GM03348 (cell line): ENCODE measurements at regions not wholly inside any gene's neighbourhood (a gene's known extent, or its start where the extent isn't known, plus 50 kb on each side); places are given as distances from the start of the nearest gene placed in this dataset.

ENCODE experiments used
- DNase-seq: peaks from one replicate; pipeline ENCODE4 v3.0.0; 2012; ENCODE audit warnings: low spot score

DNA sequence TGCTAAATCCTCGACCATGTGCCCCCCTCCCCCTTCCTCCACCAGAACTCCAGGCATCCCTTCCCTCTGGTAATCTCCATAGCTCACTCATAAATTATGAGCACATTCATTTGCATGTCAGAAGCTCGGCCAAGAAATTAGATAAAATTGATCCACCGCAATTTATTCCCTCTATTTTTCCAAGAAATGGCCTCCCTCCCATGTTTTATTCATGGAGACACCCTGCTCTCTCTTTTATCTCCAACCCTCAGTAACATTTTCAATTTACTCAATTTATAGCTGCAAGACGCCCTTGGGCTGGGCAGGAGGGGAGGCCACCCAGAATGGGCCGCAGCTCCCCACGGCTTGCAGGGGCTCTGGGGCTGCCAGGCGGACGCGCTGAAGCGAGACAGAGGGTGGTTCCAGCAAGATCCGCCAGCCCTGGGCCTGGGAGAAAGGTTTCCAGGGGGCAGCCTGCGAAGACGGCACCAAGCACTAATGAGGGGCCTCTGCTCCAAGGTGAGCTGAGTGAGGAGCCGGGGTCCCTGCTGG is 54.7 kb upstream of the ZNF423 start:
- no peak for DNase-seq

DNA sequence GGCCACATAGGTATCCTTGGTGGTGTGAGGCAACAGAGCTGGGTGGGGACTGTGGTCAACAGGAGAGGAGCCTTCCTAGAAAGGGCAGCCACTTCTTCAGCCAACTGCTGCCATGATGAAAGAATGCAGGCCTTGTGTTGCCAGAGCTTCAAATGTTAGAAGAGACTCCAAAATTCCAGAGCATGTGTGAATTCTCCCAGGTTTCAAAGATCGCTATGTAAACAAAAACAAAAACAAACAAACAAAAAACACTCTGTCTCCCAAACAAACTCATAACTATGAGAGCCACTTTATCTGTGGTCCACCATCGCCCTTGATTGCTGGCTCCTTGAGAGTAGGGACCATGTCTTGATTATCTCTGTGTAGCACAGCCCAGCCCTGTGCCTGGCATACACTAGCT is 55.5 kb upstream of the ZNF423 start:
- DNase-seq, result no peak

DNA sequence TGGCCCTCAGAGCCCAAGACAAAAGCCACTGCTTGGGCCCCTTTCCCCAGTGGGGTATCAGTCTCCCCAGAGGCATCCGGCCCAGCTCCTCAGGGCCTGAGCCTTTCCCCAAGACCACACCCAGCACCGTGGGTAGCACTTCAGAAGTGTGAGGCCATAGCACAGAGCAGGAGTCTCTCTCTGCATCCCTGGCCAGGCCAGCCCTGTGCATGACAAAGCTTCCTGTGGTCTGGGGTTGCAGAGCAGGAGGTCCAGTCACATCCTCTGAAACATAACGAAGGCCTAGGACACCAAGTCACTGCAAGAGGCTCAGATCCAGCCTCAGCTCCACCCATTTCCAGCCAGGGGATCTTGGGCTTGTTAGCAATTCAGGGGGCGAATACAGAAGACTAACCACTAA is 56.8 kb upstream of the ZNF423 start:
- DNase-seq, result no peak

DNA sequence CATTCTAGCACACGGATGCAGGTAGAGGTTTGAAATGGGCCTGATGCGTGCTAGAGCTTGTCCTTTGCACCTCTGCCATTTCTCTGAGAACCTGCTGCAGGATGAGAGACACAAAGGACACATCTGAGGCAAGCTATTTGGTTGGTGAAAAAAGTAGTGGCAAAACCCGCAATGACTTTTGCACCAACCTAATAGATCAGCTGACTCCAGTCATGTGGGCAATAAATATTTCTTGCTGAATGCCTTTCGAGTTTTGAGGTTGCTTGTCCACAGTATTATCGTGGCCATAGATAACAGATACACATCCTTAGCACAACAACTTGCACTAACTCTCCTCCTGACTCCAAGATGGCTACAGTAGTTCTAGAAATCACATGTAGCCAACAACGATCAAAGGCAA is 57.8 kb upstream of the ZNF423 start:
- DNase-seq, result no peak

DNA sequence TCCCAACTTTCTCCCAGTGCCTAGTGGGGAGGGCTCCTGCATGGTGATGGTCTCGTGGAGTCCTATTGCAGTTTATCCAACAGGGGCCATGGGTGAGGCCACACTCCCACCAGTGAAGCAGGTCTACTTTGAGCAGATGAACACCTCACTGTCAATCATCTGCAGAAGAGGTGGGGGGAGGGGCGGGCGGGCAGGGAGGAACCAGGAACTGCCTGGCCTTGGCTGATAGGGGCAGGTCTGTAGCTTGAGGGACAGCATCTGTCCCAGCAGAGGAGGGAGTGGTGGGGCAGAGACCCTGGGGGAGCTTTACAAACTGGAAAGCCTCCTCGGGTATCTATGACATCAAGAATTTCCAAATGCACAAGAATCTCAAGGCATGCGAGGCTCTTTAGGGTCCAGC is 58.7 kb upstream of the ZNF423 start:
- no peak for DNase-seq

DNA sequence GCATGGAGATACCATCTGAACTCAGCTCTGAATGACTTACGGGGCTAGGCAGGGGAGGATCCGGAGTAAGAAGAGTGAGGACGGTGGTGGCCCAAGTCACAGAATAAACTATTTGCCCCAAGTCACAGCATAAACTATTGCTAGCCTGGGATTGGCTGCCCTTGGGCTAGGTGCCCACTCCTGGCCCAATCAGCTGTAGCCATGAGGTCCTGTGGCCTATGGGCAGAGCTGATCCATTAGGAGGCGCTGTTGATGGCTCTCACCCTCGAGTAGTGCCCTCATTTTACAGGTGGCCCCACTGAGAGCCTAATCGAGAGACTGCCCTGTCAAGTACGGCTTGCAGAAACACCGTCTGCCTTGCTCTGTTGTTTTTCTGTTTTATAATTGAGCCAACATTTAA is 62.3 kb upstream of the ZNF423 start:
- no peak for DNase-seq

DNA sequence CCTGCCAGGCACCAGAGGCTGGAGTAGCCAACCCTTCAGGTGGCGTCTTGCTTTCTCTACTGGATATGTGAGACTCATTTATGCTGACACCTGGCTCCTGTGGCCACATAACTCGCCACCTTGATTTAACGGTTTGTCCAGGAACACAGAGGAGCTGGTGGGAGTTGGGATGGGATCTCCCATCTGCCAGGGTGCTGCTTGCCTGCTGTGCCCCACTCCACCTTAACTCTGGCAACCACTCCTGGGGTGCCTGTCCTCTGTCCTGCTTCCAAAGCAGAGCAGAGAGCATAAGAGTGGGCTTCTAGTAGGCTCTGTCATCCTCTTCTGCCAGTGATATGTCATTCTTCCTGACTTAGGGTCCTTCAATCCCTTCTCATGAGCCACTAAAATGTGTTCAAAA is 63.4 kb upstream of the ZNF423 start:
- DNase-seq, result no peak

DNA sequence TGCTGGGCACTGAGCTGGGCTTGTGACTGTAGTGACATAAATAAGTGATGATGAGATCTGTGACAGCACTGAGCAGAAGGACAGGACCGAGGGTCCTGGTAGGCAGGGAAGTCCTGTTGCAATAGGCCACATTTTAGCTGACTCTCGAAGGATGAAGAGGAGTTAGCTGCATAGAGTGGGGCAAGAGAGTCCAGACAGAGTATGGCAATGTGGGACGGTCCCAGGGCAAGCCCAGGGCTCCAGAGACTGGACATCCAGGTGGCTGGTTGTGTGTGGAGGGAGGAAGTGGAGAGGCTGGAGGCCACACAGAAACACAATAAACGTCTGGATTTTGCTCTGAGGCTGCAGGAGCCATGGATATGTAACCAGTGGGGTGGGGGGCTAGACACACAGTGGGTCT is 64.5 kb upstream of the ZNF423 start:
- DNase-seq, result no peak

DNA sequence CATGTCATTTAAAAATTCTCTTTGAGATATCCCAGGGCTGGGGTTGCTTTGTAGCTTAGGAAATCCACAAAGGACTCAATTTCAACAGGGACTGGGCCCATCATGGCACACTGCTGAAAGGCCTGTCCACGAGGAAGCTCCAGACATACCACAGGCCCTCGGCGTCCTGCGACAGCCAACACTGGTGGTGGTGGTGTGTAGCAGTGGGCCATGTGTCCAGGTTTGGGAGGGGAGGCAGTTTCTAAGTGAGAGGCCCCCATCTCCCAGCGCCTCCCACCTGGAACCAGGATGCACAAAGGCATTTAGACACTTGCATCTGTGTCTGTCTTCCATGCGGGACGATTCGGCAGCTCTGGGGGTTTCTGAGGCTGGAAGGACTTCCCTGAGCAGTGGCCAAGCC is 65.2 kb upstream of the ZNF423 start:
- DNase-seq, result no peak

DNA sequence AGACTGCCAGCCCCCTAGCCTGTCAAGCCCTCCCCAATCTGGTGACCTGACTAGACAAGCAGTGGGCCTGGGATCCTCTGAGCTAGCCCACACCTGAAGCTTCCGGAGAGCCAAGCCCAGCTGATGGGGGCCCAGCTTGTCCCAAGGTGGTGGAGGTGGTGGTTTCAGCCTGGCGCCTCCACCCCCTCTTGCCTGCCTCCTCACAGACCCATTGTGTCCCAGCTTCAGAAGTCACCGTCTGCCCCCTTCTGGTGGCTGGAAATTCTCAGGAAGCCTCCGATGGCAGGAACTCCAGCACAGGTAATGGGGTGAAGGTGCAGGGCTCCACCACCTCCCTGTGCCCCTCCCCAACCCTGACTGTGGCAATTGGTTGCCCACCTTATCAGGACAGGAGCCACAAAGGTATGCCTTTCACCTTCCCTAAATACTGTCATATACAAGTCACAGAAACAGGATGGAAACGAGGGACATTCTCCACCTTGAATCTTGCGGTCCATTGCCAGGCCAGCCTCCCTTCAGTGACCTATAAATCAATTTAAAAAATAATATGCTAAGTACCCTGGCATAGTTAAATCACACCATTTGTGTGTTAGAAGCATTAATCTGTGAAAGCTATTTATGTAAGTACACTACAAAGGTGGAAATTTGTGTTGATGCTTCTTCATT is 66.0 kb upstream of the ZNF423 start:
- DNase-seq, result peak; percentile 60

DNA sequence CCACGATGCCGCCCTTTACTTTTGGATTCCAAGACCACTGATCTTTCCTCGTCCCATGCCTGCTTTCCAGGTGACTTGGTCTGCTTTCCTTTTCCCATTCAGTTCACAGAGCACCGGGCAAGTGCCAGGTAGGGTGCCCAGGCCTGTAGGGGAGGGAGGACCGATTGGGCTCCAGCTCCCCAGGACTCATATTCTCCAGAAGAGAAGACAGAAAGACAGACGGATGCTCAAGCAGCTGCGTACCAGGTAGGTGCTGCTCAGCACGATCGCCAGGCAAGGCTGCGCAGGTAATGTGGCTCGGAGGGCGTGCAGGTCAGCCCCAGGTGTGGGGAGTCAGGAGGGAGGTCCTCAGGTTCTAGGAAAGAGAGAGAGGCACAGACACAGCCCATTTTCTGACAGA is 67.5 kb upstream of the ZNF423 start:
- DNase-seq, result no peak

DNA sequence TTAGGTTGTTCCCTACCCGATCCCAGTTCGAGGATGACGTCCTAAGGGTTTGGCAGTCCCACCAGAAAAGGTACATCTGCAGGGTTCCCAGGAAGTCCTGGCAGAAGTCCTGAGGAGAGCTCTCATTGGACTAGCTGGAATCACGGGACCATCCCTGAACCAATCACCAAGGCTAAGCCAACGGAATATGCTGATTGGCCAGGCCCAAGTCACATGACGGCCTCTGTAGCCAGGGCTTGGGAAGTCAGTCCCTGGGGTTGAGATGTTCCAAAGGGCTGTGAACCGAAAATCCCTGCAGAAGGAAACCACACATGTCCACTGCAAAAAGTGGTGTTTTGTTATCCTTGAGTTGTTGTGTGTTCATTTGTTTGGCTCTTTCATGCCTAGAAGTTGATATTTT is 68.2 kb upstream of the ZNF423 start:
- no peak for DNase-seq

DNA sequence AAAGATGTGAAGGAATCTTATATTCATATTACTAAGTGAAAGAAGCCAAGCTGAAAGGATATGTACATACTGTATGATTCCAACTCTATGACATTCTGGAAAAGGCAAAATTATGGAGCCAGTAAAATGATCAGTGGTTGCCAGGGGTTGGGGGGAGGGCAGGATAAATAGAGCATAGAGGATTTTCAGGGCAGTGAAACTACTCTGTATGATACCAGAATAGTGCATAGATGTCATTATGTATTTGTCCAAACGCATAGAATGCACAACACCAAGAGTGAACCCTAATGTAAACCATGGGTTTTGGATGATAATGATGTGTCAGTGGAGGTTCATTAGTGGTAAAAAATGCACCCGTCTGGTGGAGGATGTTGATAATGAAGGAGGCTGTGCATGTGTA is 71.0 kb upstream of the ZNF423 start:
- DNase-seq, result no peak

DNA sequence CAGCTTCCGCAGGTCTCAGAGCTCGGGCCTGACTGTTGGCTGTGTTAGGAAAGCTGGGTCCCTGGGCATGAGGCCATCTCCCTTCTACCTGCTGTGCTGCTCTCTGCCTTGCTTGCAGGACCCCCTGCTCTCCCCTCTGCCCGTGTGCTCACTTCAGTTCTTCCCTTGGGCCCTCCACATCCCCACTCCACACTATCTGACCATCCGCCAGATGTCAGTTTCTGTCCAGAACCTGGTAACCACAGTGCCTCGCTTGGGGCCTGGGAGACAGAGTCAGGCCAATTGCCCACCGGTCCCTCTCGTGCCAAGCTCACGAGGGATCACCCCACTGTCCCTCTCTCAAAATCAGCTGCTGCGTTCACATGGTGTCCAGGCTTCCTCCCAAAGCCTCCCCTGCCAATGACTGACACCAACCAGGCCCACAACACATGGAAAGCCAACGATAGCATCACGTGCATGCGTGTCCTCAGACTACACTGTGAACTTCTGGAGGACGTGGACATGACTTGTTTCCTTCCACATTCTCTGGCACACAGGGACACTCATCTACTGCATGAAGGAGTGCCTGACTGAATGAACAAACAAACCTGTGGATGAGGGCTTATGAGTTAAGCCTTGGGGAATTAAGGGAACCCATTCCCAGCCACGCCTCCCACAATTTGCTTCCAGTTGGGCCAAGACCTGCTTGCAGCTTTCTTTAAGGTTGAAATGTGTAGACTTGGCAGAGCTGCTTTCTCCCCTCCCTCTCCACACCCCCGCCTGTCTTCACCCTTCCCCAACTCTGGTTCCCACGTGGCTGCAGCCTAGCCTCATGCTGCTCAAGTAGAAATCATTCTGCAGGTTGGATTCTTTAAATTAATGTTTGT is 72.5 kb upstream of the ZNF423 start:
- DNase-seq, result no peak

DNA sequence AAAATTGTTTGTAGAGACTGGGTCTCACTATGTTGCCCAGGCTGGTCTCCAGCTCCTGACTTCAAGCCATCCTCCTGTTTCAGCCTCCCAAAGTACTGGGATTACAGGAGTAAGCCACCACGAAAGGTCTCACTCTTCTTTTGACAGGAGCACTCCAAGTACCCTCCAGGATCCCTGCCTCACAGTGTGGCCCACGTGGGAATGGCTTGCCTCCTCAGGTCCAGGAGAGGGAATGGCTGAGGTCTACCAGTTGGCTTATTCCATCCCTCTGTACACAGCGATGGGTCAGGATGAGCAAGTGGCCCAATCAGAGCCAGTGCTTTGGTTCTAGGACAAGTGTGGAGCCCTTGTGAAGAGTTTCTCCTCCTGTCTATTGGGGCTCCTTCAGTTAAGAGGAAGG is 73.7 kb upstream of the ZNF423 start:
- DNase-seq, result no peak

DNA sequence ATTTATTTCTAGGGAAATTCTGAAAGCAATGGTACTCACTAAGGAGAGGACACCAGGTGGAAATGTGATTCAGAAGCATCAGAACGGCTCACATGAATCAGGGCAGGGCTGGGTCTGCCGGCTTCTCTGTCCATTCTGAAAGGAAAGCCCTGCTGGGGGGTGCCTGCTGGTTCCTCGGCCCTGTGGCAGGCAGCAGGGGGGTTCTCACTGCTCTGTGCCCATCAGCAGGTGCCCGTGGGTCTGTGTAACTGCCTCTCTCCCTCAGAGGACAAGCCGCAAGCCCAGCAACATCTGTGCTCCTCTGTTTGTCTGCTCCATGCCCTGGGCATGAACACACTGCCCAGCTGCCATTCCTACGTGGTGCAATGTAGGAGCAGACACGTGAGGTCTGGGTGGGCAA is 74.9 kb upstream of the ZNF423 start:
- no peak for DNase-seq

DNA sequence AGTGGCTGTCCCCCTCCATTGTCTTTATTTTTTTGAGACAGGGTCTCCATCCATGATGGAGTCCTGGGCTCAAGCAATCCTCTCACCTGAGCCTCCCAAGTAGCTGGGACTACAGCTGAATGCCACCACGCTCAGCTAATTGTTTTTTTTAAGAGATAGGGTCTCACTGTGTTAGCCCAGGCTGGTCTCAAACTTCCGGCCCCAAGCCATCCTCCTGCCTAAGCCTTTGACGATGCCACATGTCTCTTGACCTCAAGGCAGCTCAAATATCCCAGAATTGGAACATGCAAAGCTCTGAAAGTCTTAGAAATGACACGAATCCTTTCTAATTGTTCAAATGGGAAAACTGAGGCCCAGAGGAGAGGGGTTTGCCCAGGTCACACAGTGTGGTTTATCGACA is 75.4 kb upstream of the ZNF423 start:
- no peak for DNase-seq

DNA sequence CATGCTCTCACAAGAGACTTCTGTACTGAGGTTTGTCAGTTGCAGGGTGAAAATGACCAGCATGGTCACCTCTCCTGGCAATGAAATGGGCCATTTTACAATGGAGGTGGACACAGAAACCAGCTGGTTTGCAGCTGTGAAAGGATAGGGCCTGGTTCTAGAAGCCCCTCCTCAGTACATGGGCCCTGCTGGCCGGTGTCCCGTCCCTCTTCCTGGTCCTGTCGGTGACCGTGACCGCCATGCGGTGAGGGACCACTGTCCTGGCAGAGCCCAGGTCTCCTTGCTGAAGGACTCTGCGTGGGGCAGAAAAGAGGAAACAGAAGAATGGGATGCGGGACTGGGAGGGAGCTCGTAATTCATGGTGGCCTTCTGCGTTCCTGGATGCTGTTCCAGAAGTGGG is 76.0 kb upstream of the ZNF423 start:
- DNase-seq, result no peak

DNA sequence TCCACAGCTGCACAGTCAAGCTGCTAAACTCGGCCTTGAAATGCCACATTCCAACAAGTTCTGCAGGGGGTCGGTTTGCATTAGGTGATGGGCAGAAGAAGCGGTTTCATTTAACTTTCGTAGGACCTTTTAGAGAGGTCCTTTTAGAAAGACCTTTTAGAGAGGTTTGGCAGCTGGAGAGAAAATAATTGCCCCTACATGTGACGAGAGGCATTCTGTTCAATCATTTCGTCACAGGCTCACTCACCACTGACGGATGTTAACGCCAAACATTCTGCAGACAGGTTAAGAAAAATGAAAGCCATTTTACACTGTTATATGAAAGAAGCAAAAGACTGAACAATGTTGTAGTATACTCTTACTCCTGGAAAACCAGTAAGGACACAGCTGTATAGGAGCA is 76.5 kb upstream of the ZNF423 start:
- no peak for DNase-seq

DNA sequence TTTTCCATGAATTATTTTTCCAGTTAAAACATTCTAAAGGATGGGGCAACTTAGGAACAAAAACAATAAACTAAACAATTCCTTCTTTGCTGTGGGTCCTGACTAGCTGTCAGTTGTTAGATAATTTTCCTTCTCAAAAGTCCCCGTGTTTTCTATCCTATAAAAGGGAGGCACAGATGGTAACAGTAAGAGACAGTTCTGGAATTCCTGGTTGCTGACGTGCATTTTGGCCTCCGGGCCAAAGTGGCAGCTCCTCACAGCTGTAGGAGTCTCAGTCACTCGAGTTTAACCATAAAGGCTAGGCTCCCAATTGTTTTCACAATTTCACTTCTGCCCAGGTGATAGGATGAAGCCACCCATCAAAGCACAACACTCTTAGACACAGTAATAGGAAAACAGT is 77.0 kb upstream of the ZNF423 start:
- peak; percentile 44 for DNase-seq

DNA sequence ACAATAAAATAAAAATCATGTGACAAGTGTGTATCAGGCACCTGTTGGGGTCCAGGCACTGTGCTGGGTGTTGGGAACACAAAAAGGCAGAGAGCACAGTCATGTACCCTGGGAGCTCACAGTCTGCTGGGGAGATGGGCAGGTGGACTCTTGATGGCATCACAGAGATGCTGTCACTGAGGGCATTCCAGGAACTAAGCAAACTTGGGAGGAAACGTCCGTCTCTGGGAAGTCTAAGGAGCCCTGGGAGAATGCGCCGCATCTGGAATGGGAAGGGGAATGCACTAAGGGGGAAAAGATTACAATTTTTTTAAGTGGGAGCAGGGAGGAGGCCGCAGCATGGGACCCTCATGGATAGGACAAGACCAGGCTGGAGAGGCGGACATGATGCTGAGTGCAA is 80.9 kb upstream of the ZNF423 start:
- no peak for DNase-seq

DNA sequence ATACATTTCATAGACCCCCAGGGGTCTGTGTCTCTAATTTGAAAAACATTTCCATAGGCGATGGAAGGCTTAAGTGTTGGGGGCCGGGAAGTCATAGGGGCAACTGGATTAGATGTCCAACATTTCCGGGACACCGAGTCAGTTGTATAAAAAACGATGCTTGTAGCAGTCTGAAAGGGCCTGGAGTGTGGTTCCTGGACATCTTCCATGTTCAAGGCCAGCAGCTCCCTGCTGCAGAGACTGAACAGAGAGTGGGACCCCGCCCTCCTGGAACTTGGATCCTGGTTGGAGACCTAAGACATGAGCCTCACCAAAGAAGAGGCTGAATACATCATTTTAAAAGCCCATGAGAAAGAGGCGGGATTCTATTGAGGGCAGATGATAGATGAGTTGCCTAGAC is 82.0 kb upstream of the ZNF423 start:
- DNase-seq, result no peak

DNA sequence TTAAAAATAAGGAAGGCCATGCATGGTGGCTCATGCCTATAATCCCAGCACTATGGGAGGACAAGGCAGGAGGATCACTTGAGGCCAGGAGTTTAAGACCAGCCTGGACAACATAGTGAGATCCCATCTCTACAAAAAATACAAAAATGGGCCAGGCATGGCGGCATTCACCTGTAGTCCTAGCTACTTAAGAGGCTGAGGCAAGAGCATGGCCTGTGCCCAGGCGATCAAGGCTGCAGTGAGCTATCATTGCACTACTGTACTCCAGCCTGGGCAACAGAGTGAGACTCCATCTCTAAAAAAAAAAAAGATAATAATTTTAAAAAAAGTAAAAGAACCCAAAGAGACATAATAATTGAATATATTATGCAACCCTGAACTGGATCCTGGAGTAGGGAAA is 83.6 kb upstream of the ZNF423 start:
- no peak for DNase-seq
